SW 1271 (cell line): ENCODE measurements at regions not wholly inside any gene's neighbourhood (a gene's known extent, or its start where the extent isn't known, plus 50 kb on each side); places are given as distances from the start of the nearest gene placed in this dataset.
"Not testable (repeated sequence)": the region's sequence is repeated elsewhere in the genome, so short reads cannot be mapped to it uniquely, and the experiment has no call there.

ENCODE experiments used
- DNase-seq, 2 experiments: peaks; one replicate each; lab custom pipeline; 2025; lab: John Stamatoyannopoulos, UW

- not testable (repeated sequence) for DNase-seq
Observed at GRCh38 chr22:26972915-26973314, 315.5 kb downstream of the MIAT start.

DNA sequence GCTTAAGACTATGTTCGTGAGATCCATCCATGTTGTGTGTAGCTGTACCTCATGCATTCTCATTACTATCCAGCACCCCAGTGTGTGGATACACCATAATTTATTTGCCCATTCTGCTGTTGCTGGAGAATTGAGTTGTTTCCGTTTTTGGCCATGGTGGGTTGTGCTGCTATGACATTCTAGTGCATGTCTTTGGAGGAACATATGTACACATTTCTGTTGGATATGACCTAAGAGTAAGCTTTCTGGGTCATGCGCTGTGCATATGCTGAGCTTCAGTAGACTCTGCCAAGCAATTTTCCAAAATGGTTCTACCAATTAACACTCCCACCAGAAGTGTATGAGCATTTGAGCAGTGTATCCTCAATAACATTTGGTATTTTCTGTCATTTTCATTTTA, 316.6 kb downstream of the MIAT start:
- no peak for DNase-seq

DNA sequence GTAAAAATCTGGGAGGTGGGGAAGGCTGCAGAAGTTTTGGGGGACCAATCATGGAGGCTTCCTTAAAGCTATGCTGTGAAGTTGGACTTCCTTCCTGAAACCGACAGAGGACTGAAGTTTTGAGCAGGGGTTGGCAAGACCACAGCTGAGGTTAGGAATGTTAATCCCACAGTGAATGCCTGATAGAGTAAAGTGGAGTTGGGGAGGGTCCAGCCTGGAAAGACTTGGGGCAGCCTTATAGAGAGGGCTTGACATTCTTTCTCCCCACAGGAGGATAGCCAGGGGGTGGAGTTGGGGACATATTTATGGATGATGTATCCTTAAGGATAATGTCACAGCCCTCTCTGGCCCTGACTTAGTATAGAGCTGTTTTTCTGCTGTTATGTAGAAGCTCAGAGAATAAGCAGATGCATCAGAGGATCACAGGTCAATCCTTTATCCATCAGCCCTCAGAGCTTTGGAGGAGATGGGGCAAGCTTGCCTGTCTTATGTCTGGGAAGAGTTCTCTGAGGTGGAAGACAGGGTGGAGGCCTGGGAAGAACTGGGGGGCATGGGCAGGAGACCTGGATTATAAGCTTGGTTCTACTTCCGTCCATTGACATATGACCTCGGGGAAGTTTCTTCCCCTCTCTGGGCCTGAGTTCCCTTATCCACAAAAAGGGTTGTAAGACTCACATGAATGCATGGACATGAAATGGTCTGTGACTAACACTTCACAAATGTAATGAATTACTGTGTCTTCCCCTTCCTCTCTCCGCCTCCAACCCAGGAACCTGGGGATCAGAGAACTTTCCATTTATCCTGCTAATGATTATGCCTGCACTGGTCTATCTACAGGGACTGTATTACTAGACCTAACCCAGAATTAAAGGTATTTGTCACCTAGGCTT, 317.8 kb downstream of the MIAT start:
- no peak for DNase-seq

DNA sequence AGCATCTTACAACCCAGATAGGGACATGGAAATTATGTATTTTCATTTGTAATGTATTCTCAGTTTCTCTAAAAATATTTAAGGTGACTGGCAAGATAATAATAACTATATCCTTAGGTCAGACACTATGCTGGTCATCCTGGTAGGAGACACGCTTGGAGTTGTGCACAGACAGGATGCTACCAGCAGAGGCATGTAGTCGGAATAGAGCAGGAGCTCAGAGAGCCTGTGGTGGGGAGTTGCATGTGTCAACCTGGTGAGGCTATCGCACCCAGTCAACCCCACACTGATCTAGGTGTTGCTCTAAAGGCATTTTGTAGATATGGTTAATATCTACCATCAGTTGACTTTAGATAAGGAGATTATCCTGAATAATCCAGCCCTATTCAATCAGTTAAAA, 318.5 kb downstream of the MIAT start:
- no peak for DNase-seq

DNA sequence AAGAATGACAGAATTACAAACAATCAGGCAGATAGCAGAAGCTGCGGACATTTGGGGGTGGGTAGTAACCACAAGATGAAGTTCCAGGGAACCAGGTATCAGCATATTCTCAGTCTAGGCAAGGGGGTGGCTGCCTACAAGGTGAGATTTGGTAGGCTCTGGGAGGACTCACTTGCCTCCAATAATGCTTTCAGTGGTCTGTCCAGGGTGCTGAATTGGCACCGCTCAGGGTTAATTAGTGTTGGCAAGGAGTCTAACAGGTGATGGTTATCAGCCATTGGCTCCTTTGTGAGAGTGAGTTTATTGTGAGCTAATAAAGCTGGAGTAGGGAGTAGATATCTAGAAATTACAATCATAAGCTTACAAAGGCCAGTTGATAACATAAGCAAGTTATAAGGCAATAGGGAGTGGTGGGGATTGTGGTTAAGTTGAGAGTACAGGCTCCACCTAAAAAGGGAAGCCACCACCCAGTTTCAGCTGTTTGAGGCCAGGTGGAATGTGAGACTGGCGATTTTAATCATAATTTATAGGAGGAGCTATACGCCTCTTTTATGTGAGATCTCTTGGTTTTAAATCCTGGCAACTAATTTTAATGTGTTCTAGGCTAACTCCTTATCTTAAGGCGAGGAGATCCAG, 320.5 kb downstream of the MIAT start:
- no peak for DNase-seq

DNA sequence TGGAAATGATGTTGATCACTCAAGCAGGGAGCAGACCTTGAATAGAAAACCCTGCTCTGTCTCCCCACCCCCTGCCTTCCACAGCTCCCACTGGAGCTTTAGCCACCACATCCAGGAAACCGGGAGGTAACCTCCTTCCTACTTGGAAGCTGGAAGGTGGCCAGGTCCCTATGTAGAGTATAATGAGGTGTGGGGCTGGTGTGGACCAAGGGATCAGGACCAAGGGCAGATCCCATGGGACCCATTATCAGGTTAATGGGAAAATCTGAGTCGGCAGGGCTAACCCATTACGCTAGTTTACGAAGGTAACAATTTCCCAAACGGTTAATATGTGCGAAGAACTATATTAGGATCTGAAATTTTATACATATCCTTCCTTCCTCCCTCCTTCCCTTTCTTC, 321.9 kb downstream of the MIAT start:
- no peak for DNase-seq

- DNase-seq: no peak
Observed at GRCh38 chr22:26981111-26981510, 323.7 kb downstream of the MIAT start.

DNA sequence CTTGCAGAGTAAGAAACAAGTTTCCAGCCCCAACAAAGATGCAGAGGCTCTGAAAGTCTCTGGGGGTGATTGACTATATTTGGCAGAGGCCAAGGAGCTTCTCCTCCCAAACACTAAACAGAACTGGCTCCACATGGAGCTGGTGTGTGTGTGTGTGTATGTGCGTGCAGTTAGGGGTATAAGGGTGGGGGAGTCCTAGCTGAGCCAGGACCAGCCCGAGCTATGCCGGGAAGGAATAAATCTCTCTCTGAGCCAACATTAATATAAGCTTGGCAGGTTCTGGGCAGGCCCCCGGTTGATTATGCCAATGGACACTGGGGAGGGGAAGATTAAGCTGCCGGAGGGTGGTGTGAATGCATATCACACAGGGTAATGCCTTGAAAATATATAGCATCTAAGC, 324.2 kb downstream of the MIAT start:
- no peak for DNase-seq

DNA sequence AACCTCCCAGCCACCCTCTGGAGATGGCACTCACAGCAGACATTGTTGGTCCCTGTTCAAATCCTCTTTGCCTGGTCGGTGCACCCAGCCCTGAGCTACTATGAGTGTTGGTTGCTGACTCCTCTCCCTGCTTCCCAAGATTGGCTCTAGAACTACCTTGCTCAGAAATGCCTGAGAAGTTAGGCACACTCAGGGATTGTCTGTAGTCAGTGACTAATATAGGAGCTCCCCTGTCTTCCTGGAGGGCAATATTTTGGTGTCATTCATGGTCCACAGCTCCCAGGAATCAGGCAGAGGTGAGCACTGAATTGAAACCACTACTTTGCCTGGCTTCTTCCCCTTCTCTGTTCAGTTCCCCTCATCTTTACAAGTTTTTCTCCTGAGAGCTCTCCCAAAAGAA, 325.9 kb downstream of the MIAT start:
- DNase-seq: no peak

DNA sequence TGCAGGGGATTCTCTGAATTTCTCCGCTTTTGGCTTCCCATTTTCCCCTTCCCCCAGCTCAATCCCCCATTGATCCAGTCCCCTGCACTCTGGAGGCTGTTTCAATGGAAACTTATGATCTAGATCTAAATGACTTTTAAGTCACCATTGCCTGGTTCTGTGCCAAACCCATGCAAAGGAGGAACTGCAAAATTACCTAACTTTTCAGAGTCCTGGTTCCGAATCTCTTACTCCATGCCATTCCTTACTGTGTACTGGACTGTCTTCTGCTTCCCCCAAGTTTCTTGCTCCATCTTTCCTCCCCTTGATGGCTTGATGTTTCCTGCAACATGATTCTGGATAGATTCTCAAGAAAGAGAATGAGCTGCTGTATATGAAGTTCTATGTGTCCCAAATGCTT, 327.8 kb downstream of the MIAT start:
- DNase-seq: no peak

GRCh38 chr22:26985931-26986782, 328.8 kb downstream of the MIAT start:
- DNase-seq: no peak

DNA sequence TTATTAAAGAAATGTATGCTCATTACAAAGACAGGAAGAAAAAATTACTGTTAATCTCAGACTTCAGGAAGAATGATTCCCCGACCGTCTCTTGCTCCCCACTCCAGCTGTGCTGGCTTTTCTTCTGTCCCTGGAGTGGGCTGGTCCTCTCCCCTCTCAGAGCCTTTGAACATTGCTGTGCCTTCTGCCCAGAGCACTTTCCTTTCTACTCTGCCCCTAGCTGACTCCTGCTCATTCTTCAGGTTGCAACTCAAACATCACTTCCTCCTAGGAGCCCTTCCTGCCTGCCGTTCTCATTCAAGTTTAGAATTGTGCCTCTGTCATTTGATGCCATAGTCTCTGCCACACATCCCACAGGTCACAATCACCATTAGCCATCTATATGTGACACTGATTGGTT, 329.5 kb downstream of the MIAT start:
- DNase-seq: no peak

DNA sequence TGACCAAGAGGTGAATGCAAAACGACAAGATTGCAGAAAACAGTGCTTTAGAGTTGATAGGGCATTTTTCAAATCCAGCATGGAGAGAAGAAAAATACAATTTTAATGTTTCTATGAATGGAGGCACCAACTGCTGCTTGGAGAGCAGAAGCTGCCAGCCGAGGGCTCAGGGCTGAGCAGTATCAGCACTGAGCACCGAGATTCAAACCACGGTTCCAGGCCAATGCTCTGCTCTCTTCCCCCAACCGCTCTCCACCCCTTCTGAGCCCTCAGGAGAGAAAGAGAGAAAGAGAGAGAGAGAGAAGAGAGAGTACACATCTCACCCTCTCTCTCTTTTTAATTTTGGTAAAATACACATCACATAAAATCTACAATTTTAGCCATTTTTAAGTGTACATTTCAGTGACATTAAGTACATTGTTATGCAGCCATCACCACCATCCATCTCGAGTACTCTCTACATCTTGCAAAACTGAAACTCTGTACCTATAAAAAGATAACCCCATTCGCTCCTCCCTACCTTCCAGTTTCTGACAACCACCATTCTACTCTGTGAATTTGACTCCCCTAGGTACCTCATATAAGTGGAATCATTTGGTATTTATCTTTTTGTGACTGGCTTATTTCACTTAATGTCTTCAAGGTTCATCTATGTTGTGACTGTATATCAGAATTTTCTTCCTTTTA, 333.3 kb downstream of the MIAT start:
- DNase-seq: no peak

DNA sequence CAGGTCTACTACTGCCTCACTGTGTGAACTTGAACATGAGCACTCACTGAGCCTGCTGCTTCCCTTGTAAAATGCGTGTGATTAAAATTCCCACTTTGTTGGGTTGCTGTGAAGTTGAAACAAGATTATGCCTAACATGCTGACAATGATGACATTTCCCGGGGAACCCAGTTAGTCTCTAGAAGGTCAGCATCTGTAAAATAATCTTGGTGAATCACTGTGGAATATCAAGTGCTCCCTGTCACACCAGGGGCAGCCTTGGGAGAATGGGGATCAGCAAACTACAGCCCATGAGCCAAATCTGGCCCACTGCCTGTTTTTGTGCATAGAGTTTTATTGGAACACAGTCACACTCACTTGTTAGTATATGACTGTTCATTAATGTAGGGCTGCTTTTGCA, 335.2 kb downstream of the MIAT start:
- DNase-seq: no peak

DNA sequence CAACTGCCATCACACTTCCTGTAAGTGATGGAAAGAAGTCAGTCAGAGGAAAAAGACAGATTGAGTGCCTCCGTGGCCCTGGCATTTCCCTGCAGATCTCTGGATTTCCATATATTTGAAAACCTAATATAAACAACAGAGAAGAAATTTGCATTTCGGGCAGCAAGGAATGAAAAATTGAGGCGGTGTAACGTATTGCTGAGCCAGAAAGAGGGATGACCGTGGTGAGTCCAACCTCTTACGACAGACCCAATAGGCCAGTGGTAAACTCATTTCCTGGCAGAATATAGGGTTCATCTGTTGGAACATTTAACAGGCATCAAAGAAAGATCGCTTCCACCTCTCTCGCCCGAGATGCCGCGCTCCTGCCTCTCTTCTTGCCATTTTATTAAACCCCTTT, 336.5 kb downstream of the MIAT start:
- no peak for DNase-seq

DNA sequence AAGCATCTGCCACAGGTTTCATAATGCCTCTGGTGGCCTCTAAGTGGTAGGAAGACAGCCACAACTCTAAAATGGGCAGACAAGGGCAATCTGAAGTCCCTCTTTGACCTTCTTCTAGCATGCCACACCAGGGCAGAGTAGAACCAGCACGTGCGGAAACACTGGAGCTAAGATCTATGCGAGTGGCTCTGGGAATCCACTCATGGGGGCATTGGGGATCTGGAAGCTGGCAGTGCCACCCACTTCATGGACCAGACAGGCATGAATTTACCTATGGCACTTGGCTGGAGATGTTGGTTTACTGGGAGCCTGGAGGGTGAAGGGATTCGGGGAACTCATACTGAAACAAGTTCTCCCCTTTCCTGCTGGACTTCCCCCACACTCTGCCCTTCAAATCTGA, 337.4 kb downstream of the MIAT start:
- DNase-seq: no peak

- DNase-seq: no peak
Observed at GRCh38 chr22:26995235-26995634, 337.8 kb downstream of the MIAT start.

- no peak for DNase-seq
Observed at GRCh38 chr22:26996154-26996553, 338.8 kb downstream of the MIAT start.

GRCh38 chr22:26998129-26998528, 340.7 kb downstream of the MIAT start:
- no peak for DNase-seq

DNA sequence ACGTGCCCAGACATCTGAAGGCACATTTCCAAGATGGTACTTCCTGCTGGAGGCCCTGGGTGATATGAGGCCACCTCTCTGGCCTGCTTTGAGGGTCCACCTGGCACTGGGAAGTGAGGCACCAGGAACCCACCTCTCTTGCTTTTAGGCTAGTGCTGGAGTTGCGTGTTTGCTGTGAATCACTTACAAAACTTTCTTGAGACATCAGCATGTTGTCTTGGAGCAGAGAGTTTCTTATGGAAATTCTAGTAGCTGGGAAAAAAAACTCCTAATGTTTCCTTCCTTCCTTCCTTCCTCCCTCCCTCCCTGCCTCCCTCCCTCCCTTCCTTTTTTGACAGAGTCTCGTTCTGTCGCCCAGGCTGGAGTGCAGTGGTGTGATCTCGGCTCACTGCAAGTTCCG, 341.3 kb downstream of the MIAT start:
- no peak for DNase-seq

DNA sequence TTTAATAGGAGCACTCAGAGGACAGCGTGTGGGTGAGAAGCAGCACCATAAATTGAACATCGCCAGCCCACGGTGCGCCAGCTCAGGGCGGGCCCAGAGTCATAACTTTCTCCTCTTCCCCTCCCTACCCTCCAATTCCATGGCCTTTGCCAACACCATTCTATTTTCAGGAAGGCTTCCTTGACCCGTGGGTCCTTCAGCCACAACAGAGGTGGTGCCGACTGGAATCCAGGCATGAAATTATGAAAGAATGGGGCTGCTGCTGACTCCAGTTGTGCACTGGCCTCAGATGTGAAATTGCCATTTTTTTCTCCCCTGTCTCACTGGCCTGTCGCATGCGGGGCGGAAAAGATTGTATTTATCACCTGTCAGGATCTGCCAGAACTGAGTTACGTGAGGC, 345.9 kb downstream of the MIAT start:
- no peak for DNase-seq

DNA sequence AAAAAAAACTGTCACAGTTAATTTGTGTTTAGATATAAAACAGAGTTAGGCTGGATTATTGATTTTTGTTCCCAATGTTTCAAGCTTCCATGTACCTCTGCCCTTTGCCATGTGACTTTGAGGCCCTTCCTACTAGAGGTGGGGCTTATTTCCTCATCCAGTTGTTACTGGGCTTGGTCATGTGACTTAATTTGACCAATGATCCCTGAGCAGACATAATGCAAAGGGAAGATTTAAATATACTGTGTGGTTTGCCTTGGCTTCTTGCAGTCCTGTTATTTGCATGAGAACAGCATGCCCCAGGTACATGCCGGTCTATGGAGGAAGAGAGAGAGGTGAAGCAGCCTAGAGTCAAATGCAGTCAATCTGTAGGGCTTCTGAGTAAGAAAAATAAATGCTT, 347.0 kb downstream of the MIAT start:
- DNase-seq: no peak
